ENCODE measurements at regions not wholly inside any gene's neighbourhood (a gene's known extent, or its start where the extent isn't known, plus 50 kb on each side); places are given as distances from the start of the nearest gene placed in this dataset.

- TF ChIP-seq CTCF (IDR thresholded peaks at IDR 0.05; ENCODE audit: low read depth, low read length, missing input control) (no peak), MAX (IDR thresholded peaks at IDR 0.05) (no peak), ATF3 (IDR thresholded peaks at IDR 0.05) (no peak), REST (IDR thresholded peaks at IDR 0.05) (no peak), RAD21 (IDR thresholded peaks at IDR 0.05) (no peak), FOXA1 (IDR thresholded peaks at IDR 0.05) (no peak), GABPA (IDR thresholded peaks at IDR 0.05 in 1 of 2, conservative IDR thresholded peaks at IDR 0.05 in 1 of 2) (no peak), TAF1 (conservative IDR thresholded peaks at IDR 0.05) (no peak), ZBTB33 (IDR thresholded peaks at IDR 0.05) (no peak), RXRA (IDR thresholded peaks at IDR 0.05) (no peak), YY1 (IDR thresholded peaks at IDR 0.05) (no peak)
These were observed 332.9 kb downstream of the RAB28 start for GRCh38 chr4:13151194-13151593.
